ENCODE measurements at regions not wholly inside any gene's neighbourhood (a gene's known extent, or its start where the extent isn't known, plus 50 kb on each side); places are given as distances from the start of the nearest gene placed in this dataset.

GRCh38 chr17:74085434-74085833, 118.0 kb upstream of the RPL38 start:
- Histone ChIP-seq H3K36me3 (no peaks in the 10 kb centered on the region), H3K4me1 (no peaks in the 10 kb centered on the region), H3K4me3 (no peak overlapping the region), H3K27me3 (ENCODE audit: low read depth) (peaks cover 29% of the 10 kb centered on the region), H3K27ac (no peak overlapping the region), H3K9me3 (no peaks in the 10 kb centered on the region)
- DNase-seq (no peak), ATAC-seq (no peak)
- intact Hi-C loops (cut with DNase I): no loop called here
- no peak for TF ChIP-seq CTCF (IDR thresholded peaks at IDR 0.05)

GRCh38 chr17:74087002-74087585, 116.4 kb upstream of the RPL38 start:
- no peak overlapping the region for H3K27ac ChIP-seq
- H3K27me3 ChIP-seq (ENCODE audit: low read depth): peaks cover 18% of the 10 kb centered on the region
- H3K9me3 ChIP-seq: no peaks in the 10 kb centered on the region
- intact Hi-C loops (cut with DNase I): no loop called here
- H3K4me3 ChIP-seq: no peak overlapping the region
- TF ChIP-seq CTCF (IDR thresholded peaks at IDR 0.05): no peak
- DNase-seq (no peak), ATAC-seq (no peak)
- H3K4me1 ChIP-seq: no peaks in the 10 kb centered on the region
- no peaks in the 10 kb centered on the region for H3K36me3 ChIP-seq

GRCh38 chr17:74088285-74088933, 115.1 kb upstream of the RPL38 start:
- H3K36me3 ChIP-seq: no peaks in the 10 kb centered on the region
- intact Hi-C loops (cut with DNase I): no loop called here
- DNase-seq: no peak

GRCh38 chr17:74088934-74089329, 114.5 kb upstream of the RPL38 start:
- H3K4me1 ChIP-seq: no peaks in the 10 kb centered on the region
- intact Hi-C loops (cut with DNase I): no loop called here
- H3K4me3 ChIP-seq: no peak overlapping the region
- TF ChIP-seq CTCF (IDR thresholded peaks at IDR 0.05): no peak
- peaks cover 10% of the 10 kb centered on the region for H3K27me3 ChIP-seq (ENCODE audit: low read depth)
- DNase-seq (no peak), ATAC-seq (no peak)
- H3K36me3 ChIP-seq: no peaks in the 10 kb centered on the region
- no peak overlapping the region for H3K27ac ChIP-seq
- H3K9me3 ChIP-seq: no peaks in the 10 kb centered on the region

More at GRCh38 chr17:74088285-74088933, 115.1 kb upstream of the RPL38 start:
- H3K9me3 ChIP-seq: no peaks in the 10 kb centered on the region
- peaks cover 10% of the 10 kb centered on the region for H3K27me3 ChIP-seq (ENCODE audit: low read depth)
- H3K27ac ChIP-seq: no peak overlapping the region
- no peak overlapping the region for H3K4me3 ChIP-seq
- ATAC-seq: no peak
- H3K4me1 ChIP-seq: no peaks in the 10 kb centered on the region
- TF ChIP-seq CTCF (IDR thresholded peaks at IDR 0.05): no peak

GRCh38 chr17:74089380-74089779, 114.1 kb upstream of the RPL38 start:
- H3K27ac ChIP-seq: no peak overlapping the region
- intact Hi-C loops (cut with DNase I): no loop called here
- H3K9me3 ChIP-seq: no peaks in the 10 kb centered on the region
- no peak overlapping the region for H3K4me3 ChIP-seq
- TF ChIP-seq CTCF (IDR thresholded peaks at IDR 0.05): no peak
- no peaks in the 10 kb centered on the region for H3K4me1 ChIP-seq
- DNase-seq: no peak
- ATAC-seq: no peak
- no peaks in the 10 kb centered on the region for H3K36me3 ChIP-seq
- peaks cover 10% of the 10 kb centered on the region for H3K27me3 ChIP-seq (ENCODE audit: low read depth)
